Panc1 (cell line): ENCODE measurements at regions not wholly inside any gene's neighbourhood (a gene's known extent, or its start where the extent isn't known, plus 50 kb on each side); places are given as distances from the start of the nearest gene placed in this dataset.

Source experiments
- ATAC-seq: fragments of 200-7000 bp; cut with Tn5 transposase; 2 replicates; pipeline ENCODE4 v1.9.1; 2020; ENCODE audit warnings: mild to moderate bottlenecking, moderate library complexity
- BruUV-seq: library from RNA; stranded (reverse); fragments of 400-500 nt; replicated peaks from 2 replicates; lab custom pipeline; 2021; lab: Mats Ljungman, UMichigan
- CTCF ChIA-PET: fragments of 300-600 bp; sonication (Branson Sonifier 250); formaldehyde crosslinking; loops from one replicate; lab custom pipeline; 2022; ENCODE audit warnings: antibody characterized with exemption; lab: Charles Lee
- POLR2A ChIA-PET: fragments of 300-600 bp; sonication (Branson Sonifier 250); formaldehyde crosslinking; loops from one replicate; lab custom pipeline; 2022; ENCODE audit warnings: antibody characterized with exemption; lab: Charles Lee
- DNase-seq: peaks from one replicate; pipeline ENCODE4 v3.0.0-alpha.2; 2010; ENCODE audit warnings: low read depth, low spot score
- H3K27ac ChIP-seq: 2 replicates; pipeline ENCODE4 v1.5.1; 2011; ENCODE audit warnings: mild to moderate bottlenecking, low read length, inconsistent platforms
- H3K27me3 ChIP-seq: fragments of 200-500 bp; sonication (Bioruptor generic); 2 replicates; pipeline ENCODE4 v1.6.0; 2014; ENCODE audit warnings: low read length, inconsistent platforms; ENCODE audit not compliant: control insufficient read depth, insufficient read depth
- H3K36me3 ChIP-seq: fragments of 200-500 bp; sonication (Bioruptor generic); 2 replicates; pipeline ENCODE4 v1.5.1; 2014; ENCODE audit warnings: inconsistent platforms, mild to moderate bottlenecking, low read length, moderate library complexity; ENCODE audit not compliant: control insufficient read depth, insufficient read depth
- H3K4me1 ChIP-seq: 2 replicates; pipeline ENCODE4 v1.5.1; 2011; ENCODE audit warnings: inconsistent platforms, mild to moderate bottlenecking, low read length, moderate library complexity; ENCODE audit not compliant: control insufficient read depth, insufficient read depth
- H3K4me3 ChIP-seq, 2 experiments: 2 replicates each; pipeline ENCODE4 v1.5.1; 2011 to 2012; ENCODE audit warnings: low read depth in 2 of 2, low read length in 2 of 2, mild to moderate bottlenecking in 2 of 2, inconsistent platforms in 1 of 2, moderate library complexity in 1 of 2
- H3K9me3 ChIP-seq: fragments of 200-500 bp; sonication (Bioruptor generic); 2 replicates; pipeline ENCODE4 v1.5.1; 2014; ENCODE audit warnings: low read depth, mild to moderate bottlenecking, inconsistent platforms, low read length, moderate library complexity; ENCODE audit not compliant: control insufficient read depth, insufficient read depth
- CTCF ChIP-seq: fragments of 450-650 bp; IDR thresholded peaks from 2 replicates; pipeline ENCODE4 v1.5.1; 2017; ENCODE audit warnings: mild to moderate bottlenecking
- POLR2AphosphoS5 ChIP-seq: IDR thresholded peaks from 2 replicates; pipeline ENCODE4 v1.6.1; 2012; ENCODE audit warnings: mild to moderate bottlenecking, low read depth, low read length, moderate library complexity
- SIN3A ChIP-seq: IDR thresholded peaks from 2 replicates; pipeline ENCODE4 v1.6.1; 2012; ENCODE audit warnings: low read depth, mild to moderate bottlenecking, low read length, moderate library complexity, borderline replicate concordance; ENCODE audit not compliant: insufficient read depth
- TCF7L2 ChIP-seq: IDR thresholded peaks from 2 replicates; pipeline ENCODE4 v1.6.1; 2011; ENCODE audit warnings: mild to moderate bottlenecking, low read depth, low read length, inconsistent platforms
- in situ Hi-C: cut with HindIII; loops from 2 replicates; pipeline ENCODE4 v1.10.0; 2016; ENCODE audit warnings: low sequenced_read_pairs, low pct_unique_long_range_greater_than_20kb
- intact Hi-C: fragments of 100-400 bp; cut with micrococcal nuclease; formaldehyde crosslinking; loops from one replicate; pipeline ENCODE4 v1.10.0; 2022; ENCODE audit not compliant: unreplicated experiment
- TF ChIP-seq, protein P1 (sequence below), 2 experiments: IDR thresholded peaks; 2 replicates each; pipeline ENCODE4 v1.6.1; 2011 to 2012; ENCODE audit warnings: low read depth in 2 of 2, control low read depth in 1 of 2, low read length in 1 of 2, mild to moderate bottlenecking in 1 of 2, moderate library complexity in 1 of 2; ENCODE audit not compliant: insufficient read depth in 1 of 2

- H3K36me3 ChIP-seq, result no peaks in the 10 kb centered on the region
- no peaks in the 10 kb centered on the region for H3K4me1 ChIP-seq
- ChIA-PET CTCF (no interaction called here), POLR2A (no interaction called here)
- no peak overlapping the region for H3K27ac ChIP-seq
- intact Hi-C loops (loop anchor here (2.0 kb wide), 1 partner anchor 296 kb away; no protein-coding TSS in a partner anchor), in situ Hi-C loops (no loop called here)
- BruUV-seq, result no TSS peak
- no peak overlapping the region for H3K4me3 ChIP-seq
- H3K27me3 ChIP-seq, result no peaks in the 10 kb centered on the region
- no peak for DNase-seq
- H3K9me3 ChIP-seq, result no peaks in the 10 kb centered on the region
- no peak for TF ChIP-seq SIN3A
- TF ChIP-seq TCF7L2, result no peak
- no peak for ATAC-seq
Measured at GRCh38 chr9:73270967-73271721, 119.5 kb downstream of the ANXA1 start.

- no peak for TF ChIP-seq POLR2AphosphoS5
- TF ChIP-seq CTCF, result no peak
- TF ChIP-seq, protein P1, sequence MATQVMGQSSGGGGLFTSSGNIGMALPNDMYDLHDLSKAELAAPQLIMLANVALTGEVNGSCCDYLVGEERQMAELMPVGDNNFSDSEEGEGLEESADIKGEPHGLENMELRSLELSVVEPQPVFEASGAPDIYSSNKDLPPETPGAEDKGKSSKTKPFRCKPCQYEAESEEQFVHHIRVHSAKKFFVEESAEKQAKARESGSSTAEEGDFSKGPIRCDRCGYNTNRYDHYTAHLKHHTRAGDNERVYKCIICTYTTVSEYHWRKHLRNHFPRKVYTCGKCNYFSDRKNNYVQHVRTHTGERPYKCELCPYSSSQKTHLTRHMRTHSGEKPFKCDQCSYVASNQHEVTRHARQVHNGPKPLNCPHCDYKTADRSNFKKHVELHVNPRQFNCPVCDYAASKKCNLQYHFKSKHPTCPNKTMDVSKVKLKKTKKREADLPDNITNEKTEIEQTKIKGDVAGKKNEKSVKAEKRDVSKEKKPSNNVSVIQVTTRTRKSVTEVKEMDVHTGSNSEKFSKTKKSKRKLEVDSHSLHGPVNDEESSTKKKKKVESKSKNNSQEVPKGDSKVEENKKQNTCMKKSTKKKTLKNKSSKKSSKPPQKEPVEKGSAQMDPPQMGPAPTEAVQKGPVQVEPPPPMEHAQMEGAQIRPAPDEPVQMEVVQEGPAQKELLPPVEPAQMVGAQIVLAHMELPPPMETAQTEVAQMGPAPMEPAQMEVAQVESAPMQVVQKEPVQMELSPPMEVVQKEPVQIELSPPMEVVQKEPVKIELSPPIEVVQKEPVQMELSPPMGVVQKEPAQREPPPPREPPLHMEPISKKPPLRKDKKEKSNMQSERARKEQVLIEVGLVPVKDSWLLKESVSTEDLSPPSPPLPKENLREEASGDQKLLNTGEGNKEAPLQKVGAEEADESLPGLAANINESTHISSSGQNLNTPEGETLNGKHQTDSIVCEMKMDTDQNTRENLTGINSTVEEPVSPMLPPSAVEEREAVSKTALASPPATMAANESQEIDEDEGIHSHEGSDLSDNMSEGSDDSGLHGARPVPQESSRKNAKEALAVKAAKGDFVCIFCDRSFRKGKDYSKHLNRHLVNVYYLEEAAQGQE (IDR thresholded peaks at IDR 0.05; ENCODE audit: insufficient read depth in 1 of 2, low read depth in 2 of 2, low read length in 1 of 2), result no peak
- no peak for TF ChIP-seq SIN3A
- TF ChIP-seq TCF7L2, result no peak
- intact Hi-C loops, result no loop called here
- in situ Hi-C loops, result no loop called here
- Histone ChIP-seq H3K27ac (no peak overlapping the region), H3K36me3 (no peaks in the 10 kb centered on the region), H3K4me3 (no peak overlapping the region), H3K4me1 (no peaks in the 10 kb centered on the region), H3K9me3 (no peaks in the 10 kb centered on the region), H3K27me3 (no peaks in the 10 kb centered on the region)
- ChIA-PET POLR2A (no interaction called here), CTCF (no interaction called here)
- ATAC-seq (no peak), DNase-seq (no peak)
- no TSS peak for BruUV-seq
Measured at GRCh38 chr9:73280113-73280512, 128.4 kb downstream of the ANXA1 start.

DNA sequence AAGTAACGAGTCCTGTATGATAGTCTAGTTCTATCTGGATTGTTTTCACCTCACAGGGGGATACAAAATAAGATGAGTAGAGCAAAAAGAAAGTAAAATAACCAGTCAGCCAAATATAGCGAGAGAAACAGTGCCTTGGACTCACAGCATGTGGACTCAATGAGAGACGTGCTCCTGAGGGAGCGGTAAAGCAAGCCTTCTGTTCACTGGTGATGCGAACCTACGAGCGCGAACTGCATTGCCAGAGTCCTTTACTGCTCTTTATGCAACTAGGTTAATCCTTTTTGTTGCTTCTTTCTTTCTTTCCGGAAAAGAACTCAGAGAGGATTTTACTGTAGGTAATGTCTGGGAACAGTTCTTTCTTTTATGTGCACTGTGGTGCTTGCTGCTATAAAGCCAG is 132.7 kb downstream of the ANXA1 start:
- BruUV-seq, result no TSS peak
- DNase-seq, result no peak
- intact Hi-C loops, result no loop called here
- no peaks in the 10 kb centered on the region for H3K27me3 ChIP-seq
- no peak for ATAC-seq
- POLR2A ChIA-PET, result no interaction called here
- no peak overlapping the region for H3K27ac ChIP-seq
- H3K36me3 ChIP-seq, result no peaks in the 10 kb centered on the region
- H3K4me3 ChIP-seq, result no peak overlapping the region
- in situ Hi-C loops, result no loop called here
- H3K4me1 ChIP-seq, result no peaks in the 10 kb centered on the region
- TF ChIP-seq TCF7L2 (no peak), CTCF (no peak), SIN3A (no peak)
- TF ChIP-seq, protein P1 (IDR thresholded peaks at IDR 0.05; ENCODE audit: insufficient read depth in 1 of 2, low read depth in 2 of 2, low read length in 1 of 2), result no peak
- no peaks in the 10 kb centered on the region for H3K9me3 ChIP-seq
- CTCF ChIA-PET, result no interaction called here
